NCI-H187 treated with DMSO at 0.1 percent for 48 hours (cell line): ENCODE measurements at regions not wholly inside any gene's neighbourhood (a gene's known extent, or its start where the extent isn't known, plus 50 kb on each side); places are given as distances from the start of the nearest gene placed in this dataset.

Experiments
- DNase-seq: peaks from one replicate; lab custom pipeline; 2025; lab: John Stamatoyannopoulos, UW

- DNase-seq, result no peak
Measured at GRCh38 chr6:168134560-168135201, 55.7 kb upstream of the FRMD1 start.

DNA sequence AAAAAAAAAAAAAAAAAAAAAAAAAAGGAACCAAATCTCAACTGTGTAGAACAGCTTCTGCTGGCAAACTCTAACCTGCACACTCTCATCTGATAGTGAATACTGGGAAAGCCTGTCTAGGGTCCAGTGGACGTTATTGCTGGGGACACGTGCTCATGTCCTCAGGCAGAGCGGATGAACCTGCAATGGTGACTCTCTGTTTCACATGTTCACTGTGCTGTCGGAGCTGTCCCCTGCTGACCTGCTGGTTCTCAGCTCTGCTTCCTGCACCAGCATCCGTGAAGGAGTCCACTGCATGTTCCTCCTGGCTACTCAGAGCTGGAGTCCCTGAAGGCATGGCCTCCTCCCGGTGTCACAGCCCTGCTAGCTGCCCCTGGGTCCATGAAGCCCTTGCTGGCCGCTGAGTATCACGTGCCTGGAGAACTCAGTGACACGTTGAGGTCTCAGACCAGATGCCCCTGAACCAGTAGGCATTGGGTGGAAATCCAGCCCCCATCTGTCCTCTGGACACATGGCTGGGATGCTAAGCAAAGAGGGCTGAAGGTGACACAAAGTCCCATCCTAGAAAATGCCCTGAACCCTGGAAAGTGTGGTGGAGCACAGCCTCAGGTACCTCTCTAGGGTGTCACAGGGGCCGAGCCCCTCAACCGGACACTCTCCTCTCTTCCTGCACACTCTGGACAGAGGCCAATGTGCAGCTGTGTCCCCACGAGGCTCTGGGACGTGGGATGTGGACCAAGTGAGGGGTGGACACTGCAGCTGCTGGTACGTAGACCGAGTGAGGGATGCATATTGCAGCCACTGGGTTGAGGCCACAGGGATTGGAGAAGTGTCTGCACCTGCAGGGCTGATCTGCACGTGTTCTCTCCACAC is 54.9 kb upstream of the FRMD1 start:
- no peak for DNase-seq

GRCh38 chr6:168133168-168133561 is 54.2 kb upstream of the FRMD1 start:
- no peak for DNase-seq

GRCh38 chr6:168132531-168133167 is 53.6 kb upstream of the FRMD1 start:
- no peak for DNase-seq

- no peak for DNase-seq
Measured at GRCh38 chr6:168131464-168132415, 52.7 kb upstream of the FRMD1 start.

- no peak for DNase-seq
Measured at GRCh38 chr6:168130697-168131371, 51.8 kb upstream of the FRMD1 start.

DNA sequence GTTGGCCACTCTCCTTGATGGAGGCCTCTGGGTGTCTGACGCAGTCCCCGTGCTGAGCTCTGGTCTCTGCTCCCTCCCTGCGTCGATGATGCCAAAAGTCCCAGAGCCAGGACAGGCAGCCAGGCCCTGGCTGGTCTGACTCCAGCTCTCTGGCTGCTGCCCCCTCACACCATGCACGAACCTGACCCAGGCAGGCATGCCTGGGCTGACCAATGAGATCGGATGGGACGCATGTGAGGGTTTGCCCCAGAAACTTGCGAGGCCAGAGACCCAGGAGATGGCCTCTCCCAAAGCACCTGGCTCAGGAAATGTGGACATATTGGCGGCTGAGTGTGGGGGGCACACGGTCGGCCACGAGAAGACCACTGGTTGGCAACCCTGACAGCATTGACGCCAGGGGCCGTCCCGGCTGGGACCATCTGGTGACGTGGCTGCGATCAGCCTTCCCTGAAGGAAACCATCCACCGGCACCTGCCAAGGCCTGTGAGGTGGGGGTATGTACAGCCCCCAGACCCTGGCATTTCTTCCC is 51.2 kb upstream of the FRMD1 start:
- DNase-seq, result no peak

DNA sequence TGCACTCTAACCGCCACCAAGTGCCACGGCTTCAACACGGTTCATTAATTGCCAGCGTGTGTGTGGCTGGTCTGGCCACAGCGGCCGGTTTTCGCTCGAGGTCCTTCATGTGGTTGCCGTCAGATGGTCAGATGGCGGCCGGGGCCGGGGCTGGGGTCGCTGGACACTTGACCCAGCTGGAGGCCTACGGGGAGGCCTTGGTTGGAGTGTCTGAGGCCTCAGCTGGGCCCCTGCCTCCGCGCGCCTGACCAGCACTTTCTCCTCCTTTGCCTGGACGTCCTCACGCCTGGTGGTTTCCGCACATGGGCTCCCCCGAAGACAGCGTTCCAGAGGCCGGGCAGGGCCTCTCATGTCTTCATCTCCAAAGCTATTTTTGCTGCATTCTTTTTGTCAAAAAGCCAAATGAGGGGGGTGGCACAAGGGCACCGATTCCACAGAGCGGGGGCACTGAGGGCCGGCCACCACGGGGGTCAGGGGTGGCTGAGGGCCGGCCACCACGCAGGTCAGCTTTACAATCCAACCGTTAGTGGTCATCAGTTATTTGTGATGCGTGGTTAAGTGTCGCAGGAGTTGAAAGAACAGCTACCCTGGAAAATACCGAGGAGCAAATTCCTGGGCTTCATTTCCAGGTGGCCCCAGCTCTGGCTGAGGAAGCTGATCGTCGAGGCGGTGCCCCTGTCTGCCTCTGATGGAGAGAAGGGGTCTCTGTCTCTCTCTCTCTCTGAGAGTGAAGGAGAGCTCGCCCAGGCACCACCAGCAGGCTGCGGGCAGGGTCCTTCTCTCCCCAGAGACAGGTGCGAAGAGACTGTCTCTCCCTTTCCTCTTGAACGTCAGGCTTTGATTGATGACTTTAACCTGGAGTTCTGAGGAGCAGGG is 50.5 kb upstream of the FRMD1 start:
- DNase-seq, result no peak

- DNase-seq, result no peak
Measured at GRCh38 chr6:168128631-168129291, 49.7 kb upstream of the FRMD1 start.
